Fibroblast of peridontal ligament (primary cell): ENCODE measurements at regions not wholly inside any gene's neighbourhood (a gene's known extent, or its start where the extent isn't known, plus 50 kb on each side); places are given as distances from the start of the nearest gene placed in this dataset.

Experiments
- DNase-seq: peaks from one replicate; pipeline ENCODE4 v3.0.0-alpha.2; 2010; ENCODE audit errors: extremely low read depth

- no peak for DNase-seq
Measured at GRCh38 chr10:43972976-43973647, 324.4 kb upstream of the ZNF32 start.

- no peak for DNase-seq
Measured at GRCh38 chr10:43971981-43972380, 323.3 kb upstream of the ZNF32 start.

DNA sequence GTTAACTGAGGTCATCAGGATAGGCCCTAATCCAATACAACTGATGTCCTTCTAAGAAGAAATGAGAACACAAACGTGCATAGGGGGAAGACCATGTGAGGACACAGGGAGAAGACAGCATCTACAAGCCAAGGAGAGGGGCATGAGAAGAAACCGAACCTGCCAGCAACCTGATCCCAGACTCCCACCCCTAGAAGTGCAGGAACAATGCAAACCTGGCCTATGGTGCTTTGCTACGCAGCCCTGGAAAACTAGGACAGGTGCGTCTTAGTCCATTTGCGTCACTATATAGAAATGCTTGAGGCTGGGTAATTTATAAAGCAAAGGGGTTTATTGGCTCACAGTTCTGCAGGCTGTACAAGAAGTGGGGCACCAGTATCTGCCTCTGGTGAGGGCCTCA, 322.6 kb upstream of the ZNF32 start:
- no peak for DNase-seq

- DNase-seq, result no peak
Measured at GRCh38 chr10:43970717-43971116, 322.0 kb upstream of the ZNF32 start.

GRCh38 chr10:43970018-43970698, 321.5 kb upstream of the ZNF32 start:
- DNase-seq, result no peak

DNA sequence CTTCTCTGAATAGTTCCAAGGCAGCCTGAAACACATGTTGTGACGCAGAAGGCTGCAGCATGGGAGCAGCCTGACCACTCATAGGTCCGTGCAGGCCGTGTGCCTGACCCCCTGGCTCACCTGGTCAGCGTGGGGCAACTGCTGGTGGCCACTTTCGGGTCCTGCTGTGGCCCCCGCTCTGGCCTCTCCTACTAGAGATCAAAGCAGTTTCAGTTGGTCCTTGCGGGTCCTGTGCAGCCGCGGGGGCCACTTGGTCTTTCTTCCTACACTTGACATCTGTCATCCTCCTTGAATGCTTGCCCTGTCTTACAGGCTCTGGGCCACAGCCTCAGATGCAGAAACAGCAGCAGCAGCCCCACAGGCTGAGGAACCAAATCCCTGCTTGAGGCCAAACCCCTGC, 320.8 kb upstream of the ZNF32 start:
- no peak for DNase-seq

GRCh38 chr10:43968961-43969360, 320.3 kb upstream of the ZNF32 start:
- no peak for DNase-seq

DNA sequence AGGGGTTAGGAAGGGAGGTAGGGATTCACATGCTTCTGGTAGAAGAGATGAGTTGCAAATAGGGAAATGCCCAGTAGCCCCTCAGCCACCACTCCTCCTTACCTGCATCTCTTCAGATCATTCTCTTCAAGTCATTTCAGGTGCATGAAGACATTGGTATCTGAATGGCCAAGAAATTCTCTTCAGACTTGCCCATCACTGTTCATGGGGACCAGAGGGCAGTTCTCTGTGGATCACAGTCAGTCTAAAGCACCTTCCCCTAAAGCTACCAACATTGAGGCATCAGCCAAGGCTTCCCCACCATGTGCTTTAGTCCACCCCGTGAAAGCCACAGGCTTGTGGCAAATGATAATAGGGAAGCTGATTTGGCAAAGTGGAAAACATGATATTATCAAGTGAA, 319.4 kb upstream of the ZNF32 start:
- no peak for DNase-seq

GRCh38 chr10:43966571-43966965, 317.9 kb upstream of the ZNF32 start:
- no peak for DNase-seq

DNA sequence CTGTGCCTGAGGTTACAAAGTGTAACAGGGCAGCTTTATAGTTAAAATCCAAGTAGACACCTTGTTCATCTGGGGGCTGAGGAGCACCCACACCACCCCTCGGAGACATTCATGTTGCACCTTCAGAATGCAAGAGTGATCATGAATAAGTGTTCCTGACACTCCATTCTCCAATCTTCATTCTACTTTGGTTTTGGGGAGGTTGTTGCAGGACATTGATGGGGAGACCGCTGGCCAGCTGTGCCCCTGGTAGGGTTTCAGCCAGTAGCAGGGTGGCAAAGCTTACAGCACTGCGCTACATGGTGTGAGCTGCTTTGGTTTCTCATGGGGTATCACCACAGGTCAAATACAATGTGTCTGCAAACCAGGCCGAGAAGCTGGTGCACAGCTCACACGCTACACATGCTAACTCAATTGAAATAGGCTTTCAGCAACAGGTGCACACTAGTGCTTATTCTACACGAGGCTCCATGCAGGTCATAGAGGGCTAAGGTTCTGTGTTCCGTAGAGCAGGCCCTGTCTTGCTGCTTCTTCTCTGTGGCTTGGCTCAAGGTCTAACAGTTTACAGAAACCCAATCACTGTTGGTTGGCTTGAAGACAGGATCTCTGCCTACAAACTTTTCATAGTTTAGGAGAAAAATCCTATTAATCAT, 317.4 kb upstream of the ZNF32 start:
- DNase-seq, result peak; percentile 38

DNA sequence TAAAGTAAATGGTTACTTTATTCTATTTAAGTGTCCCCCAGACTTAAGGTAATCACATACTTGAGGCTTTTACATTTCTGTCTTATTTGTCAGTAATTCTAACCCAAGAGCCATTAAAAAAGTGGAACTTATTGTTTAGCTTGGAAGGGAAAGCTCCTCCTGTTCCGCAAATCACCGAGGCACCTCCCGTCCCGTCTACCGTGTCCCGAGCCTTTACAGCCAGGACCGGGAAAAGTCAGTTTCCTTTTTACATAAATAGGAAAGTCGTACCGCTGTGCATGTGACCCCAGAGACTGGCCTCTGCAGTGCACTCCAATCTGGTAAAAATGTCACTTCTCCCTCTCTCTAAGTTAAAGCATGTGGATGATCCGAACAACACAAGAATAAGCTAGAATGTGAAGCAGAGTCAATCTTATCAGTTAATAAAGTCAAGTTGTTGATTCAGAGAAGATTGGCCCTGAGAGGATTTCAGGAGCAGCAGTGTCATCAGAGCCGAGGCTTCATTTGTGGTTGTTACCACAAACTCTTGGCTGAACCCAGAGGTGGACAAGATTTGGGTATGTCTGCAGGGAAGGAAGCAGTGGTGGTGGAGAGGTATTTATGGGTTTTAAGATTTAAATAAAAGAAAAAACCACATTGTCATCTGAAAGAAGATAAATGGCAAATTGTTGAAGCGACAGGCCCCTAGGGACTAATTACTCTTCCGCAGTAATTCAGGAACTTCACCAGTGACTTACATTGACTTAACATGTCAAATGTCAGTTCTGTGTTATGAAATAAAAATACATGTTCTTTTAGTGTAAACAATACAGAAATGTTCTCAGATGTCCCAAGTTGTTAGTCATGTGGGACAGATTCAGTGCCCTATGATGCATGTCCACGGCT, 316.6 kb upstream of the ZNF32 start:
- DNase-seq, result peak; percentile 66

GRCh38 chr10:43964486-43964885, 315.8 kb upstream of the ZNF32 start:
- DNase-seq, result no peak

- no peak for DNase-seq
Measured at GRCh38 chr10:43963793-43964425, 315.2 kb upstream of the ZNF32 start.

DNA sequence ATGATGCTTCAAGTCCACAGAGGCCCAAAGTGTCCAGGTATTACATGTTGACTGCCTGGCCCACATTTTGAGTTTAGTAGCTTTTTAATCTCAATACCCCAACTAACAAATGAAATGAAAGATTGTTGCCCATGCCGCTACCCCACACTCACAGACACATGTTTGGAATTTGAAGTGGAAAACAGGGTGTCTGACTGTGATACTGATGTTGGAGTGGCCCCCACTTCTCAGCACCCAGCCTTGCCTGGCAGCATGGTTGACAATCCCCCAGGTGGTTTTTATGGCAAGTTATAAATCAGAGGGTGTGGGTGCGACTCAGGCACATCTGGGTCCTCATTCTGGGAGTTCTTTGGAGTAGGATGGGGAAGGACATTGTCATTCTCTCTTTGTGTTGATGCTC, 314.7 kb upstream of the ZNF32 start:
- DNase-seq, result no peak

- DNase-seq, result no peak
Measured at GRCh38 chr10:43962346-43963191, 313.9 kb upstream of the ZNF32 start.

DNA sequence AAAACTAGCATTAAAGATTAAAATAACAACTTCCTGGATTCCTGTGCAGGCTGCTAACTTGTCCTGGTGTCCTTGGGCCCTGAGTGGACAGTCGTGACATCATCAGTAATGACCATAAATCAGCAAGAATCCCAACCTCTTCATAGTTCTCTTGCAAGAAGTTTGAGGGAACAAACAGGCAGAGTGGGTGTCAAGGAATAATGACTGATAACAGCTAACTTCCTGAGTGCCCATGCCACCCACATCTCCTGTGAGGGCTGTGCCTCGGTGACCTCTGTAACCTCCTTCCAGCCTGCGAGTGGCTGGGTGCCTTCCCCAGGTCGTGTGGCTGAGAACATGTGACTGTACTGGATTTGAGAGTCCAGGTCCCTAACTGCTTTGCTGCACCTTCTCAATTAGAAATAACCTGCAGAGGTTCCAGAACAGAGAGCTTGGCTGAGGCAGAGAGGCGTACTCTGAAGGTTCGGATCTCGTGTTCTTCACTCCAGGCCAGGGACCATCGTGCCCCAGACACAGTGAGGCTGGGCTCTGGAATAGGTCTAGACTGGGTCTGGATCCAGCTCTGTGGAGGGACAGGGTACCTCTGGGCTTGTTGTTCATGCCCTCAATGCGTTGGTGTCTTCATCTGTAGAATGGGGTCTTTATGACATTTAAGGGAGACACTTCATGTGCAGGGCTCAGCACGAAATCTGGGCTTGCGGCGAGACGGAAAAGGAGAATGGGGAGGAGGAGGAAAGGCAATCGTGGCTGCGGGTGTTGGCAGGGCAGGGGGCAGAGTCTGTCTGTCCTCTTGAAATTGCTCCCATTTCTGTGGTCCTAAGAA, 313.1 kb upstream of the ZNF32 start:
- no peak for DNase-seq

- no peak for DNase-seq
Measured at GRCh38 chr10:43960981-43961380, 312.3 kb upstream of the ZNF32 start.

DNA sequence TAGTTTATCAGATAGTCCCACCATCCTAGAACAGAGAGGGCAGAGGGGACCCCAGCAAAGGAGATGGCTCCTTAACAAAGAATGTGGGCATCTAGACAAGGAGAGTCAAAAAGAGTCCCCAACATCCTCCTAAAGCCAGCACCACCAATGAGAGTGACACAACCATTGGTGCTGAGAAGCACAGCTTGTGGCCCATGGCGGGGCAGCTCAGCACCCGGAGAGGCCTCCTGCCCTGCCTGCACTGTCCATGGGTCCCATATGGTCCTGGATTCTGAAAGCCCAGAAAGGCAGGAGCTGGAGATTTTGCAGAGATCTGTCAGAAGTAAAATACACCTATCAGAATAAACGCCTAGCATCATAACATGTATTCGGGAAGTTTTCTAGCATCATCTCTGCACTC, 311.8 kb upstream of the ZNF32 start:
- no peak for DNase-seq

DNA sequence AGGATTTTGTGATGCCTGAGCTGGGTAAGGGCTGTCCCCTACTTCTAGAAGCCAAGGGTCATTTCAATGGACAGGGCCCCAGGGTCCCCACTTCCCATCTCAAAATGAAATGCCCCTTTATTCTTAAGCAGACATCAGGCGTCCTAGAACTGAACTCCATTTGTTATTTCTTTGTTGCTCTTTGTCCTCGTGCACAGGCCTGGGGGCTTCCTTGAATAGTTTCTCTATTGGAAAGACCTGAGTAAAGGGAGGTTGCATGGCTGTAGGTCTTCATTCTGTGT, 311.4 kb upstream of the ZNF32 start:
- no peak for DNase-seq
